DND-41 (cell line): ENCODE measurements at regions not wholly inside any gene's neighbourhood (a gene's known extent, or its start where the extent isn't known, plus 50 kb on each side); places are given as distances from the start of the nearest gene placed in this dataset.

ENCODE experiments used
- ATAC-seq: fragments of 200-7000 bp; cut with Tn5 transposase; 3 replicates; pipeline ENCODE4 v1.9.1; 2021; ENCODE audit warnings: low read depth; ENCODE audit not compliant: insufficient read depth
- DNase-seq: peaks from one replicate; pipeline ENCODE4 v3.0.0-alpha.2; 2020
- H2AFZ ChIP-seq: 2 replicates; pipeline ENCODE4 v1.6.0; 2012; ENCODE audit warnings: low read depth, low read length
- H3K27ac ChIP-seq: 2 replicates; pipeline ENCODE4 v1.5.1; 2012; ENCODE audit warnings: low read length, inconsistent platforms
- H3K27me3 ChIP-seq: fragments of 200-600 bp; sonication (generic); 2 replicates; pipeline ENCODE4 v1.6.0; 2012; ENCODE audit warnings: low read length, mild to moderate bottlenecking, inconsistent platforms; ENCODE audit not compliant: insufficient read depth, poor library complexity
- H3K36me3 ChIP-seq: 2 replicates; pipeline ENCODE4 v1.5.1; 2012; ENCODE audit warnings: low read length, inconsistent platforms; ENCODE audit not compliant: insufficient read depth
- H3K4me1 ChIP-seq: 2 replicates; pipeline ENCODE4 v1.5.1; 2012; ENCODE audit warnings: mild to moderate bottlenecking, low read length; ENCODE audit not compliant: insufficient read depth
- H3K4me2 ChIP-seq: 2 replicates; pipeline ENCODE4 v1.6.0; 2012; ENCODE audit warnings: mild to moderate bottlenecking, moderate library complexity, low read length, inconsistent platforms; ENCODE audit not compliant: insufficient read depth
- H3K4me3 ChIP-seq, 2 experiments: fragments of 200-600 bp in 1 of 2; shearing (Covaris generic) in 1 of 2; 2 replicates each; pipeline ENCODE4 v1.5.1; 2012 to 2016; ENCODE audit warnings: inconsistent platforms in 2 of 2, low read length in 2 of 2, mild to moderate bottlenecking in 2 of 2, low read depth in 1 of 2, moderate library complexity in 1 of 2
- H3K79me2 ChIP-seq: 2 replicates; pipeline ENCODE4 v1.6.0; 2012; ENCODE audit warnings: low read length, inconsistent platforms; ENCODE audit not compliant: insufficient read depth
- H3K9ac ChIP-seq: 2 replicates; pipeline ENCODE4 v1.6.0; 2012; ENCODE audit warnings: low read depth, mild to moderate bottlenecking, inconsistent platforms, low read length, moderate library complexity
- H3K9me3 ChIP-seq: 2 replicates; pipeline ENCODE4 v1.5.1; 2012; ENCODE audit warnings: low read length, moderate library complexity, mild to moderate bottlenecking, inconsistent platforms; ENCODE audit not compliant: insufficient read depth, severe bottlenecking
- H4K20me1 ChIP-seq: 2 replicates; pipeline ENCODE4 v1.6.0; 2012; ENCODE audit warnings: low read length; ENCODE audit not compliant: insufficient read depth
- CTCF ChIP-seq: IDR thresholded peaks from 2 replicates; pipeline ENCODE4 v1.5.1; 2012; ENCODE audit warnings: borderline replicate concordance, low read length, moderate library complexity, mild to moderate bottlenecking; ENCODE audit not compliant: poor library complexity, severe bottlenecking; ENCODE audit errors: extremely low read depth
- EZH2 ChIP-seq: IDR thresholded peaks from 3 replicates; pipeline ENCODE4 v1.6.1; 2012; ENCODE audit warnings: borderline replicate concordance, low read depth, mild to moderate bottlenecking, moderate library complexity, low read length, inconsistent platforms; ENCODE audit not compliant: severe bottlenecking

GRCh38 chr5:35442885-35443639, 174.6 kb upstream of the SPEF2 start:
- no peaks in the 10 kb centered on the region for H3K36me3 ChIP-seq
- H3K27me3 ChIP-seq: peaks cover 8% of the 10 kb centered on the region
- no peaks in the 10 kb centered on the region for H4K20me1 ChIP-seq
- TF ChIP-seq EZH2 (no peak), CTCF (no peak)
- no peak overlapping the region for H3K4me3 ChIP-seq
- no peaks in the 10 kb centered on the region for H3K4me1 ChIP-seq
- no peak overlapping the region for H3K4me2 ChIP-seq
- no peak overlapping the region for H3K27ac ChIP-seq
- no peaks in the 10 kb centered on the region for H3K79me2 ChIP-seq
- H3K9ac ChIP-seq: no peak overlapping the region
- H2AFZ ChIP-seq: no peak overlapping the region
- DNase-seq (no peak), ATAC-seq (no peak)
- no peaks in the 10 kb centered on the region for H3K9me3 ChIP-seq

- ATAC-seq (no peak), DNase-seq (no peak)
- Histone ChIP-seq H3K36me3 (no peaks in the 10 kb centered on the region), H3K27me3 (peaks cover 9% of the 10 kb centered on the region), H3K9me3 (no peaks in the 10 kb centered on the region), H3K4me2 (no peak overlapping the region), H3K79me2 (no peaks in the 10 kb centered on the region), H3K9ac (no peak overlapping the region), H4K20me1 (no peaks in the 10 kb centered on the region), H3K4me1 (no peaks in the 10 kb centered on the region), H2AFZ (no peak overlapping the region), H3K4me3 (no peak overlapping the region), H3K27ac (no peak overlapping the region)
- TF ChIP-seq CTCF (no peak), EZH2 (no peak)
Measured at GRCh38 chr5:35440409-35440808, 177.3 kb upstream of the SPEF2 start.

- DNase-seq (no peak), ATAC-seq (no peak)
- Histone ChIP-seq H3K4me1 (no peaks in the 10 kb centered on the region), H3K4me3 (no peak overlapping the region), H4K20me1 (no peaks in the 10 kb centered on the region), H3K36me3 (no peaks in the 10 kb centered on the region), H3K4me2 (no peak overlapping the region), H3K9ac (no peak overlapping the region), H3K79me2 (no peaks in the 10 kb centered on the region), H3K9me3 (no peaks in the 10 kb centered on the region), H3K27me3 (peaks cover 16% of the 10 kb centered on the region), H3K27ac (no peak overlapping the region), H2AFZ (no peak overlapping the region)
- no peak for TF ChIP-seq EZH2
- no peak for TF ChIP-seq CTCF
Measured at GRCh38 chr5:35438786-35439185, 178.9 kb upstream of the SPEF2 start.
